CD4-positive, alpha-beta T cell (primary cell): ENCODE measurements at regions not wholly inside any gene's neighbourhood (a gene's known extent, or its start where the extent isn't known, plus 50 kb on each side); places are given as distances from the start of the nearest gene placed in this dataset.

ENCODE experiments used
- ATAC-seq: fragments of 200-7000 bp; cut with Tn5 transposase; one replicate; pipeline ENCODE4 v1.10.0; 2022; ENCODE audit warnings: mild to moderate bottlenecking; ENCODE audit not compliant: poor library complexity
- CTCF ChIA-PET: fragments of 350-600 bp; sonication (Branson Sonifier 250); formaldehyde crosslinking; loops from one replicate; lab custom pipeline; 2021; ENCODE audit warnings: antibody characterized with exemption, inconsistent platforms; lab: Charles Lee
- POLR2A ChIA-PET: fragments of 350-600 bp; sonication (Branson Sonifier 250); formaldehyde crosslinking; loops from one replicate; lab custom pipeline; 2021; ENCODE audit warnings: antibody characterized with exemption, inconsistent platforms; lab: Charles Lee
- DNase-seq, 14 experiments: peaks; one replicate each; pipeline ENCODE4 v3.0.0-alpha.2; 2013 to 2020; ENCODE audit warnings: mixed read lengths in 2 of 14
- H3K27ac ChIP-seq, 2 donors: one replicate each; pipeline versions ENCODE4 v1.5.1 to v1.7.0; 2013; ENCODE audit warnings: low read length in 2 of 2, low read depth in 1 of 2, mild to moderate bottlenecking in 1 of 2
- H3K27me3 ChIP-seq, 2 experiments: 1 replicate in 1 of 2; 2 replicates in 1 of 2; pipeline versions ENCODE4 v1.6.1 to v1.7.0; 2013; ENCODE audit warnings: low read length in 2 of 2, control low read depth in 1 of 2, mild to moderate bottlenecking in 1 of 2, moderate library complexity in 1 of 2; ENCODE audit not compliant: insufficient read depth in 2 of 2, control insufficient read depth in 1 of 2
- H3K36me3 ChIP-seq: one replicate; pipeline ENCODE4 v1.6.1; 2013; ENCODE audit warnings: low read length, control low read depth; ENCODE audit not compliant: insufficient read depth
- H3K4me1 ChIP-seq: one replicate; pipeline ENCODE4 v1.6.1; 2013; ENCODE audit warnings: low read length, control low read depth; ENCODE audit not compliant: insufficient read depth
- H3K4me3 ChIP-seq: one replicate; pipeline ENCODE4 v1.5.1; 2013; ENCODE audit warnings: mild to moderate bottlenecking, low read length, moderate library complexity
- H3K9me3 ChIP-seq, 2 experiments: 1 replicate in 1 of 2; 2 replicates in 1 of 2; pipeline versions ENCODE4 v1.6.1 to v1.7.0; 2013; ENCODE audit warnings: low read length in 2 of 2, mild to moderate bottlenecking in 2 of 2, control low read depth in 1 of 2, moderate library complexity in 1 of 2; ENCODE audit not compliant: control insufficient read depth in 1 of 2, insufficient read depth in 1 of 2
- H3K27ac Mint-ChIP-seq: one replicate; pipeline ENCODE4 v1.8.0; 2020; ENCODE audit warnings: mixed read lengths
- H3K27me3 Mint-ChIP-seq: one replicate; pipeline ENCODE4 v1.8.0; 2021; ENCODE audit warnings: mixed read lengths
- H3K36me3 Mint-ChIP-seq: one replicate; pipeline ENCODE4 v1.8.0; 2021; ENCODE audit warnings: low read depth, mixed read lengths
- H3K4me1 Mint-ChIP-seq: one replicate; pipeline ENCODE4 v1.8.0; 2021; ENCODE audit warnings: low read depth, mixed read lengths
- H3K4me3 Mint-ChIP-seq: one replicate; pipeline ENCODE4 v1.8.0; 2020; ENCODE audit warnings: mild to moderate bottlenecking, mixed read lengths
- H3K9me3 Mint-ChIP-seq: one replicate; pipeline ENCODE4 v1.8.0; 2020; ENCODE audit warnings: mixed read lengths
- CTCF ChIP-seq: fragments of 200-600 bp; IDR thresholded peaks from one replicate; pipeline ENCODE4 v1.8.0; 2022; ENCODE audit warnings: antibody characterized with exemption, mild to moderate bottlenecking
- intact Hi-C, 2 experiments: fragments of 100-400 bp; cut with DNase I in 1 of 2; cut with micrococcal nuclease in 1 of 2; formaldehyde crosslinking; loops; one replicate each; pipeline versions ENCODE4 v1.15.1 to v1.9.0; 2023 to 2025; cut with DNase I, micrococcal nuclease

- Histone ChIP-seq H3K4me3 (no peak overlapping the region), H3K27ac (no peak overlapping the region)
- no peak overlapping the region for H3K4me3 Mint-ChIP-seq
These were observed 541.0 kb downstream of the DTWD2 start for GRCh38 chr5:118447350-118447749.

DNA sequence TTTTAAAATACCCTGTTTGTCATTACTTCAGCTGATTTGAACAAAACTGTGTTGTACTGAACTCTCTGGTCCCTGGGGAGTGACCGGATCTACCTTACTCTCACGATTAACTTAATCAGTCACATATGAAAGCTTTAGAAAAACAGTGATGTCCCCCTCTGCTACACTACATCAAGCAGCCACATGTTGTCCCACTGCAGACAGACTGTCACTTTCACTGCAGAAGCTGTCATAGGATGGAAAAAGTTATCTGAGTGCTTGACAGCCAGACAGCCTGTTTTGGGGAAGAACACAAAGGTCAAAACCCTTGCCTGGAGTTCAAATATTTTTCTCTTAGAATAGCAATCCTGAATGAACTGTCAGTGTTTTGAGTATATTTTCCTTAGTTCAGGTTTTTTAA, 546.4 kb downstream of the DTWD2 start:
- Mint-ChIP-seq H3K27me3 (no peaks in the 10 kb centered on the region), H3K4me1 (no peaks in the 10 kb centered on the region), H3K9me3 (peaks cover 4% of the 10 kb centered on the region), H3K4me3 (no peak overlapping the region), H3K36me3 (no peaks in the 10 kb centered on the region), H3K27ac (no peak overlapping the region)
- intact Hi-C loops, result no loop called here
- POLR2A ChIA-PET, result no interaction called here
- Histone ChIP-seq H3K36me3 (no peaks in the 10 kb centered on the region), H3K27me3 (no peaks in the 10 kb centered on the region), H3K27ac (no peak overlapping the region), H3K4me3 (no peak overlapping the region), H3K4me1 (no peaks in the 10 kb centered on the region), H3K9me3 (no peaks in the 10 kb centered on the region)
- CTCF ChIA-PET, result no interaction called here
- TF ChIP-seq CTCF, result no peak
- DNase-seq (no peak), ATAC-seq (no peak)

More at GRCh38 chr5:118447350-118447749, 541.0 kb downstream of the DTWD2 start:
- no peaks in the 10 kb centered on the region for H3K4me1 Mint-ChIP-seq
- POLR2A ChIA-PET, result no interaction called here
- CTCF ChIA-PET, result no interaction called here
- no peak for DNase-seq
- TF ChIP-seq CTCF, result no peak
- no peaks in the 10 kb centered on the region for H3K4me1 ChIP-seq
- no peaks in the 10 kb centered on the region for H3K36me3 ChIP-seq
- H3K9me3 ChIP-seq, result no peaks in the 10 kb centered on the region
- no peak for ATAC-seq
- no peak overlapping the region for H3K27ac Mint-ChIP-seq
- H3K27me3 Mint-ChIP-seq, result no peaks in the 10 kb centered on the region
- no peaks in the 10 kb centered on the region for H3K27me3 ChIP-seq
- intact Hi-C loops, result no loop called here
- H3K9me3 Mint-ChIP-seq, result no peaks in the 10 kb centered on the region
- no peaks in the 10 kb centered on the region for H3K36me3 Mint-ChIP-seq

- H3K27me3 Mint-ChIP-seq, result no peaks in the 10 kb centered on the region
- H3K4me1 Mint-ChIP-seq, result no peaks in the 10 kb centered on the region
- intact Hi-C loops, result no loop called here
- ChIA-PET CTCF (no interaction called here), POLR2A (no interaction called here)
- H3K27ac Mint-ChIP-seq, result no peak overlapping the region
- no peaks in the 10 kb centered on the region for H3K27me3 ChIP-seq
- DNase-seq, result no peak
- H3K9me3 ChIP-seq, result no peaks in the 10 kb centered on the region
- peaks cover 4% of the 10 kb centered on the region for H3K9me3 Mint-ChIP-seq
- no peaks in the 10 kb centered on the region for H3K4me1 ChIP-seq
- H3K4me3 ChIP-seq, result no peak overlapping the region
- no peak overlapping the region for H3K27ac ChIP-seq
- no peak for TF ChIP-seq CTCF
- H3K36me3 Mint-ChIP-seq, result no peaks in the 10 kb centered on the region
- no peak for ATAC-seq
- no peaks in the 10 kb centered on the region for H3K36me3 ChIP-seq
- no peak overlapping the region for H3K4me3 Mint-ChIP-seq
These were observed 547.3 kb downstream of the DTWD2 start for GRCh38 chr5:118441034-118441433.
